ENCODE measurements at regions not wholly inside any gene's neighbourhood (a gene's known extent, or its start where the extent isn't known, plus 50 kb on each side); places are given as distances from the start of the nearest gene placed in this dataset.

DNA sequence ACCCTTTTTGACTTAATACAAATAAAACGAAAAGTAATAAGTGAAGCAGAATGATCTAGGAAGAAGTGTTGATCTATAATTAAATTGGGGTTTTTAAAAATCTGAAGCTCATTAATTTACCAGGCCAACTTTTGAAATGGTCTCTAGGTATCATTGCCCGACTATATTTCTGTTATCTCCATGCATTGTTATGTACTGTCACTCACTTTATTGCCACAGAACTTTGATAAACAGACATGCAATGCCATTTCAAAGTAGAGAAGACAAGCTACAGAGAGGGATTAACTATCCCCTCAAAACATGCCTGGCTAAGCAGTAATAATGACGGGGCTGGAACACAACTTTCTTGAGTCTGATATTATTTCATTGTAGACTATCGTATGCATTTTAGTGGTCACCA lies 147.6 kb upstream of the ITGA4 start:
- no peak overlapping the region for H3K9ac ChIP-seq (ENCODE audit: low read length in 3 of 3)
- no peaks in the 10 kb centered on the region for H3K27me3 ChIP-seq (ENCODE audit: control insufficient read depth, insufficient read depth, low read length)
- TF ChIP-seq, protein P1, sequence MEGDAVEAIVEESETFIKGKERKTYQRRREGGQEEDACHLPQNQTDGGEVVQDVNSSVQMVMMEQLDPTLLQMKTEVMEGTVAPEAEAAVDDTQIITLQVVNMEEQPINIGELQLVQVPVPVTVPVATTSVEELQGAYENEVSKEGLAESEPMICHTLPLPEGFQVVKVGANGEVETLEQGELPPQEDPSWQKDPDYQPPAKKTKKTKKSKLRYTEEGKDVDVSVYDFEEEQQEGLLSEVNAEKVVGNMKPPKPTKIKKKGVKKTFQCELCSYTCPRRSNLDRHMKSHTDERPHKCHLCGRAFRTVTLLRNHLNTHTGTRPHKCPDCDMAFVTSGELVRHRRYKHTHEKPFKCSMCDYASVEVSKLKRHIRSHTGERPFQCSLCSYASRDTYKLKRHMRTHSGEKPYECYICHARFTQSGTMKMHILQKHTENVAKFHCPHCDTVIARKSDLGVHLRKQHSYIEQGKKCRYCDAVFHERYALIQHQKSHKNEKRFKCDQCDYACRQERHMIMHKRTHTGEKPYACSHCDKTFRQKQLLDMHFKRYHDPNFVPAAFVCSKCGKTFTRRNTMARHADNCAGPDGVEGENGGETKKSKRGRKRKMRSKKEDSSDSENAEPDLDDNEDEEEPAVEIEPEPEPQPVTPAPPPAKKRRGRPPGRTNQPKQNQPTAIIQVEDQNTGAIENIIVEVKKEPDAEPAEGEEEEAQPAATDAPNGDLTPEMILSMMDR (IDR thresholded peaks at IDR 0.05; ENCODE audit: borderline replicate concordance, extremely low read depth, insufficient read depth), result no peak
- intact Hi-C loops (cut with DNase I), result no loop called here
- no peaks in the 10 kb centered on the region for H3K9me3 ChIP-seq (ENCODE audit: control insufficient read depth in 2 of 3, insufficient read depth in 1 of 3, low read length in 3 of 3)
- H3K27ac ChIP-seq (ENCODE audit: low read depth in 2 of 2, low read length in 2 of 2), result no peak overlapping the region
- H3K36me3 ChIP-seq (ENCODE audit: control insufficient read depth in 2 of 3, insufficient read depth in 3 of 3, low read length in 3 of 3), result no peaks in the 10 kb centered on the region
- FAIRE-seq (no peak), DNase-seq (no peak)
- H3K4me1 ChIP-seq (ENCODE audit: control insufficient read depth in 2 of 3, insufficient read depth in 2 of 3, low read depth in 1 of 3, low read length in 3 of 3), result no peaks in the 10 kb centered on the region
- no peak overlapping the region for H3K4me3 ChIP-seq (ENCODE audit: low read length in 3 of 3)

DNA sequence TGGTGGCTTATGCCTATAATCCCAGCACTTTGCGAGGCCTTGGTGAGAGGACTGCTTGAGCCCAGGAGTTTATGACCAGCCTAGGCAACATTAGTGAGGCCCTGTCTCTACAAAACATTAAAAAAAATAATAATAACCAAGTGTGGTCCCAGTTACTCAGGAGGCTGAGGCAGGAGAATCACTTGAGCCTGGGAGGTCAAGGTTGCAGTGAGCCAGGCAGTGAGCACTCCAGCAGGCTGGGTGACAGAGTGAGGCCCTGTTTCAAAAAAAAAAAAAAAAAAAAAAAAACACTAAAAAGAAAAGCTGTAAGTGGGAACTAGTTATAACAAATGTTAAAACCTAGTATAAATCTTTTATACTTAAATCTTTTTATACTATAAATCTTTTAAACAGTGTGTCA lies 146.2 kb upstream of the ITGA4 start:
- Histone ChIP-seq H3K36me3 (ENCODE audit: control insufficient read depth in 2 of 3, insufficient read depth in 3 of 3, low read length in 3 of 3) (no peaks in the 10 kb centered on the region), H3K4me3 (ENCODE audit: low read length in 3 of 3) (no peak overlapping the region), H3K27me3 (ENCODE audit: control insufficient read depth, insufficient read depth, low read length) (no peaks in the 10 kb centered on the region), H3K9ac (ENCODE audit: low read length in 3 of 3) (no peak overlapping the region), H3K4me1 (ENCODE audit: control insufficient read depth in 2 of 3, insufficient read depth in 2 of 3, low read depth in 1 of 3, low read length in 3 of 3) (no peaks in the 10 kb centered on the region), H3K9me3 (ENCODE audit: control insufficient read depth in 2 of 3, insufficient read depth in 1 of 3, low read length in 3 of 3) (no peaks in the 10 kb centered on the region), H3K27ac (ENCODE audit: low read depth in 2 of 2, low read length in 2 of 2) (no peak overlapping the region)
- intact Hi-C loops (cut with DNase I), result no loop called here
- FAIRE-seq (no peak), DNase-seq (no peak)
- TF ChIP-seq, protein P1 (IDR thresholded peaks at IDR 0.05; ENCODE audit: borderline replicate concordance, extremely low read depth, insufficient read depth), result no peak

DNA sequence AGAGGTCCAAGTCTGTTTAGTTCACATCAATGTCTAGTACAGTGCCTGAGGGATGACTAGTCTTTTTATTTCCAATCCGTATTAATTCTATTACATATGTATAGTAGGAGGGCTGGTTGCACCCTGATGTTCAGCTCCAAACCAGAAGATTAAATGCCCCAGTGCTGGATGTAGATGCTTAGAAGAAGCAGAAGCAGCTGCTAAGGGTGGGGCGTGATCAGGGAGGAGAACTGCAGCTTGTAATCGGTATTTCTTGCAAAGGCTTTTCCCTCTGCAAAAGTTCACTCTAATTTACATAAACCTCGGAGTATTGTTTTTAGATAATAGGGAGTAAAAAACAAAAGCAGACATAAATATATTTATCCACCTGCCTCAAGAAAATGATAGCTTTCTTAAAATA lies 145.3 kb upstream of the ITGA4 start:
- Histone ChIP-seq H3K9ac (ENCODE audit: low read length in 3 of 3) (no peak overlapping the region), H3K27me3 (ENCODE audit: control insufficient read depth, insufficient read depth, low read length) (no peaks in the 10 kb centered on the region), H3K9me3 (ENCODE audit: control insufficient read depth in 2 of 3, insufficient read depth in 1 of 3, low read length in 3 of 3) (no peaks in the 10 kb centered on the region), H3K27ac (ENCODE audit: low read depth in 2 of 2, low read length in 2 of 2) (no peak overlapping the region), H3K4me1 (ENCODE audit: control insufficient read depth in 2 of 3, insufficient read depth in 2 of 3, low read depth in 1 of 3, low read length in 3 of 3) (no peaks in the 10 kb centered on the region), H3K4me3 (ENCODE audit: low read length in 3 of 3) (no peak overlapping the region), H3K36me3 (ENCODE audit: control insufficient read depth in 2 of 3, insufficient read depth in 3 of 3, low read length in 3 of 3) (no peaks in the 10 kb centered on the region)
- intact Hi-C loops (cut with DNase I), result no loop called here
- TF ChIP-seq, protein P1 (IDR thresholded peaks at IDR 0.05; ENCODE audit: borderline replicate concordance, extremely low read depth, insufficient read depth), result no peak
- FAIRE-seq, result no peak
- no peak for DNase-seq

GRCh38 chr2:181312515-181312927 lies 144.7 kb upstream of the ITGA4 start:
- FAIRE-seq, result no peak
- Histone ChIP-seq H3K4me1 (ENCODE audit: control insufficient read depth in 2 of 3, insufficient read depth in 2 of 3, low read depth in 1 of 3, low read length in 3 of 3) (no peaks in the 10 kb centered on the region), H3K27me3 (ENCODE audit: control insufficient read depth, insufficient read depth, low read length) (no peaks in the 10 kb centered on the region), H3K9ac (ENCODE audit: low read length in 3 of 3) (no peak overlapping the region), H3K27ac (ENCODE audit: low read depth in 2 of 2, low read length in 2 of 2) (no peak overlapping the region), H3K4me3 (ENCODE audit: low read length in 3 of 3) (no peak overlapping the region), H3K36me3 (ENCODE audit: control insufficient read depth in 2 of 3, insufficient read depth in 3 of 3, low read length in 3 of 3) (no peaks in the 10 kb centered on the region), H3K9me3 (ENCODE audit: control insufficient read depth in 2 of 3, insufficient read depth in 1 of 3, low read length in 3 of 3) (no peaks in the 10 kb centered on the region)
- TF ChIP-seq, protein P1 (IDR thresholded peaks at IDR 0.05; ENCODE audit: borderline replicate concordance, extremely low read depth, insufficient read depth), result no peak
- intact Hi-C loops (cut with DNase I), result no loop called here
- DNase-seq, result no peak

Data from kidney (tissue), 13 donors.